WERI-Rb-1 (cell line): ENCODE measurements at regions not wholly inside any gene's neighbourhood (a gene's known extent, or its start where the extent isn't known, plus 50 kb on each side); places are given as distances from the start of the nearest gene placed in this dataset.

ENCODE experiments used
- DNase-seq: peaks from one replicate; pipeline ENCODE4 v3.0.0-alpha.2; 2020
- H3K27ac ChIP-seq: fragments of 250-450 bp; sonication (Bioruptor Pico); 2 replicates; pipeline ENCODE4 v1.5.1; 2020; ENCODE audit warnings: mild to moderate bottlenecking, moderate library complexity
- H3K27me3 ChIP-seq: fragments of 250-450 bp; sonication (Bioruptor Pico); 2 replicates; pipeline ENCODE4 v1.5.1; 2021; ENCODE audit warnings: mild to moderate bottlenecking, low read depth, moderate library complexity; ENCODE audit not compliant: insufficient read depth, severe bottlenecking
- H3K36me3 ChIP-seq: fragments of 250-450 bp; sonication (Bioruptor Pico); 2 replicates; pipeline ENCODE4 v1.5.1; 2020; ENCODE audit warnings: mild to moderate bottlenecking, moderate library complexity
- H3K4me3 ChIP-seq: 2 replicates; pipeline ENCODE4 v1.5.1; 2011; ENCODE audit warnings: low read depth, mild to moderate bottlenecking, control low read depth, low read length
- H3K9me3 ChIP-seq: fragments of 250-450 bp; sonication (Bioruptor Pico); 2 replicates; pipeline ENCODE4 v1.5.1; 2021; ENCODE audit warnings: mild to moderate bottlenecking, moderate library complexity; ENCODE audit not compliant: severe bottlenecking
- TF ChIP-seq, protein P1 (sequence below): IDR thresholded peaks from 2 replicates; pipeline ENCODE4 v1.5.1; 2011; ENCODE audit warnings: low read depth, mild to moderate bottlenecking, control low read depth, inconsistent platforms, low read length

DNA sequence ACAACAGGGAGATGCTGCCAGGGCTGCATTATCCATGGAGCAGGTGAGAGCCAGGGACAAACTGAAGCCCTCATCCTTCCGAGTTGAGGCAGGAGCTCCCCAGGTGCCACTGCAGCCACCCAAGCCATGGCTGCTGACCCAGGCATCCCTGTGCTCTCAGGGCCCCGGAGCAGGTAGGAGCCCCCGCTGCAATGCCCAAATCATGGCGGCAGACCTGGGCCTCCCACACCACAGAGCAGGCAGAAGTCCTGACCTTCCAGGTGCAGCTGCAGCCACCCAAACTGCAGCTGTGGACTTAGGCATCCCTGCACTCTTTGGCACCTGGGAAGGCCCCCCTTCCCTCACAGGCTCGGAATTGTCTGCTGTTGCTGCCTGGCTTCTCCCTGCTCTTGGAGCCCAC lies 443.6 kb downstream of the ARAP2 start:
- Histone ChIP-seq H3K27ac (no peak overlapping the region), H3K9me3 (no peaks in the 10 kb centered on the region), H3K4me3 (no peak overlapping the region), H3K27me3 (no peaks in the 10 kb centered on the region), H3K36me3 (no peaks in the 10 kb centered on the region)
- TF ChIP-seq, protein P1, sequence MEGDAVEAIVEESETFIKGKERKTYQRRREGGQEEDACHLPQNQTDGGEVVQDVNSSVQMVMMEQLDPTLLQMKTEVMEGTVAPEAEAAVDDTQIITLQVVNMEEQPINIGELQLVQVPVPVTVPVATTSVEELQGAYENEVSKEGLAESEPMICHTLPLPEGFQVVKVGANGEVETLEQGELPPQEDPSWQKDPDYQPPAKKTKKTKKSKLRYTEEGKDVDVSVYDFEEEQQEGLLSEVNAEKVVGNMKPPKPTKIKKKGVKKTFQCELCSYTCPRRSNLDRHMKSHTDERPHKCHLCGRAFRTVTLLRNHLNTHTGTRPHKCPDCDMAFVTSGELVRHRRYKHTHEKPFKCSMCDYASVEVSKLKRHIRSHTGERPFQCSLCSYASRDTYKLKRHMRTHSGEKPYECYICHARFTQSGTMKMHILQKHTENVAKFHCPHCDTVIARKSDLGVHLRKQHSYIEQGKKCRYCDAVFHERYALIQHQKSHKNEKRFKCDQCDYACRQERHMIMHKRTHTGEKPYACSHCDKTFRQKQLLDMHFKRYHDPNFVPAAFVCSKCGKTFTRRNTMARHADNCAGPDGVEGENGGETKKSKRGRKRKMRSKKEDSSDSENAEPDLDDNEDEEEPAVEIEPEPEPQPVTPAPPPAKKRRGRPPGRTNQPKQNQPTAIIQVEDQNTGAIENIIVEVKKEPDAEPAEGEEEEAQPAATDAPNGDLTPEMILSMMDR: no peak
- DNase-seq: no peak

DNA sequence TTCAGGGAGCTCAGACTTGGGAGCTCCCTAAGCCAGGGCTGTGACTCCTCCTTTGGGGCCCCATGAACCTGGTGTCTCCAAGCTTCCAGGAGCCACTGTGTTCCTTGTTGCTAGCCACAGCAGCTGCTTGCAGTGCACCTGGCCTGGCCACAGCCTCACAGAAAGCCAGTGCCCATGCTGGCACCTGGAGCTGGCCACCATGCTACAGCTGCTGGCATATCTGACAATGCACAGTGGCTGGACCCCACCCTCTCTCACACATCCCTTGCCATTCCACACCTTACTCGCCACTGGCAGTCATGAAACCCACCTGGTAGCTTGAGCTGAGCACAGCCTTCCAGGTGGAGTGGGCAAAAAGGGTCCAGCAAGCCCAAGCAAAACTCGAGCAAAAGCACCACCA lies 441.7 kb downstream of the ARAP2 start:
- H3K27me3 ChIP-seq: no peaks in the 10 kb centered on the region
- no peak for DNase-seq
- H3K9me3 ChIP-seq: no peaks in the 10 kb centered on the region
- TF ChIP-seq, protein P1: no peak
- H3K36me3 ChIP-seq: no peaks in the 10 kb centered on the region
- H3K27ac ChIP-seq: no peak overlapping the region
- H3K4me3 ChIP-seq: no peak overlapping the region

DNA sequence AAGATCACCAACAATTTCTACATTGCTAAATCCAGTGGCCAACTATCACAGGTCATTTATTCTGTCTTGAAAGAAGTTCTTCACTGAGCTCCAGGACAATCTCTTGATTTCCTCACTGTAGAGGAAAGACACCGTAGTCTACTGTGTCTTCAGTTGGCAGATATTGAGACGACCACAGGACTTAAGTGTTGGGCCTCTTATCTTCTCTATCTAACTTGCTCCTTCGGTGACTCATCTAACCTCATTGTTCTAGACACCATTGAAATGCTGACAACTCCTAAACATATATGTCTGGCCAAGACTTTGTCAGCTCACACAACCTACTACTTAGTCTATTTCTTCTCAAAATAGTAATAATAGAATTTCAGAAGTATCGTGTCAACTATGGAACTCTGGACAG lies 425.8 kb downstream of the ARAP2 start:
- DNase-seq: no peak
- H3K27me3 ChIP-seq: no peaks in the 10 kb centered on the region
- H3K36me3 ChIP-seq: no peaks in the 10 kb centered on the region
- H3K27ac ChIP-seq: no peak overlapping the region
- H3K9me3 ChIP-seq: no peaks in the 10 kb centered on the region
- TF ChIP-seq, protein P1: no peak
- H3K4me3 ChIP-seq: no peak overlapping the region

DNA sequence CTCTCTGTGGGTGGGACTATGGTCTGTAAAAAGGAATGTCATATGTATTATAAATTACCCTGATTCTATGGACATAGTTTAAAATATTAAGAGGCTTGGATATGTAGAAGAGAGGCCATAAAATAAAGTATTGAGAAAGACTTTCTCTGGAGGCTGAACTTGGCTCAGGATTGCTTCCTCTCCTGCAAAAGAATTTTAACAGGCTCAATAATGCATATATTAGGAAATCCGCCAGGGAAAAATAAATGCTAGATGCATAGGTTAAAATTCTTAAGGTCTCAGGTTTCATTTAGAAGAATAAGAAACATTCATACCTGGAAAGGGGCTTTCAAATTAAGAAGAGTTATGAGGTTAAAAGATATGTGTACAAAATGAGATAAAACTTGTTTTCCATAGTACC lies 424.3 kb downstream of the ARAP2 start:
- no peaks in the 10 kb centered on the region for H3K9me3 ChIP-seq
- no peak overlapping the region for H3K4me3 ChIP-seq
- TF ChIP-seq, protein P1: no peak
- no peaks in the 10 kb centered on the region for H3K36me3 ChIP-seq
- H3K27ac ChIP-seq: no peak overlapping the region
- no peaks in the 10 kb centered on the region for H3K27me3 ChIP-seq
- DNase-seq: no peak

DNA sequence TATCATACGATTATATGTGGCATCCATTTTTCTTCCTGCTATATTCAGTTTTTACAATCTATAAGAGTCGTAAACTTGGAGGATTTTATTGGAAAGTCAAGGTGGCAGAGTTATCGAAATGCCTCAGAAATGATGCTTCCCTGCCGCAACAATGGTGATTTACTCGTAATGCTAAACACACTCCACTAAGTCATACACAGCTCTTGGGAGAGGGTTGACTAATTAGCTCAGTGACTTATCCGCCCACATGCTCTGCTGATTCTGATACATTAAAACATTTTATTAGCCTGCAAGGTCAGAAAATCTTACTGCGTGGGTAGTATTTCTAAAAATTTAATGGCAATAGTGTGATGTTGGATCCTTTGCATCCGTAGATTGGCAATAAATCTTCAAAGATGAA lies 420.1 kb downstream of the ARAP2 start:
- H3K27ac ChIP-seq: no peak overlapping the region
- H3K9me3 ChIP-seq: no peaks in the 10 kb centered on the region
- H3K4me3 ChIP-seq: no peak overlapping the region
- TF ChIP-seq, protein P1: no peak
- DNase-seq: no peak
- H3K36me3 ChIP-seq: no peaks in the 10 kb centered on the region
- H3K27me3 ChIP-seq: no peaks in the 10 kb centered on the region

DNA sequence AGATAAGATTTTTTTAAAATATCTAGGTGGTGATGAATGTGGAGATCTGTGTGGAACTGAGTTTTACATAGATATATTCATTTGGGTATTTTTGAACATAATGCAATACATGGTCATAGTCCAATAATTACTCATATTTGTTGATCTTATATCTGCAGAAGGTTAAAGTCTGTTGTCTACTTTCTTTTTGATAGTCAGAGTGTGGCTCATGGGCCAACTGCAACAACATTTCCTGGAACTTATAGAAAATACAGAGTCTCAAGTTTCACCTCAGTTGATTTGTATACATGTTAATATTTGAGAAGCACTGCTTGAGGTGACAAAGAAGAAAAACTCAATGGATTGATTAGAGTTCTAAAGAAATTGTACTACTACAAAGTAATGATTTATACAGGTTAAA lies 408.4 kb downstream of the ARAP2 start:
- DNase-seq: no peak
- TF ChIP-seq, protein P1: no peak

More for the DNA sequence above, 408.4 kb downstream of the ARAP2 start:
- Histone ChIP-seq H3K36me3 (no peaks in the 10 kb centered on the region), H3K4me3 (no peak overlapping the region), H3K27me3 (no peaks in the 10 kb centered on the region), H3K9me3 (no peaks in the 10 kb centered on the region), H3K27ac (no peak overlapping the region)
